NCI-H82 (cell line): ENCODE measurements at regions not wholly inside any gene's neighbourhood (a gene's known extent, or its start where the extent isn't known, plus 50 kb on each side); places are given as distances from the start of the nearest gene placed in this dataset.
"Not testable (repeated sequence)": the region's sequence is repeated elsewhere in the genome, so short reads cannot be mapped to it uniquely, and the experiment has no call there.

Source experiments
- DNase-seq: peaks from one replicate; lab custom pipeline; 2025; lab: John Stamatoyannopoulos, UW

- DNase-seq, result no peak
Observed at GRCh38 chrX:115702982-115703381, 142.0 kb downstream of the PLS3 start.

- DNase-seq, result no peak
Observed at GRCh38 chrX:115709039-115709438, 148.1 kb downstream of the PLS3 start.

- DNase-seq, result no peak
Observed at GRCh38 chrX:115712484-115712883, 151.5 kb downstream of the PLS3 start.

GRCh38 chrX:115713460-115713859, 152.5 kb downstream of the PLS3 start:
- DNase-seq, result no peak

DNA sequence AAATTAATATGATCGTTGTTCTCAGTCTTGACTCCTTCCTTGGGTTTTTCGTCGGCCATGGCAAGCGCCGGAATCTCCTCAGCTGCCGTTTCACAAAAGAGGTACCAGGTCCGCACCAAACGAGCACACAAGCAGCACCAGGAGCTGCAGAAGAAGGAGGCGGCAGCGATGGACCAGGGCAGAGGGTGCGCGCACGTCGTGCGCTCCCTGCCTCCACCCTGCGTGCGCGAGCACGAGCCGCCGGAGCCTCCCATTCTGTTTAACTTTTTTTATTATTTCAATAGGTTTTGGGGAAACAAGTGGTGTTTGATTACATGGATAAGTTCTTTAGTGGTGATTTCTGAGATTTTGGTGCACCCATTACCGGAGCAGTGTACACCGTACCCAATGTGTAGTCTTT, 158.2 kb downstream of the PLS3 start:
- DNase-seq, result peak; percentile 21

- DNase-seq, result not testable (repeated sequence)
Observed at GRCh38 chrX:115722724-115723433, 161.9 kb downstream of the PLS3 start.

GRCh38 chrX:115725370-115725769, 164.4 kb downstream of the PLS3 start:
- not testable (repeated sequence) for DNase-seq

DNA sequence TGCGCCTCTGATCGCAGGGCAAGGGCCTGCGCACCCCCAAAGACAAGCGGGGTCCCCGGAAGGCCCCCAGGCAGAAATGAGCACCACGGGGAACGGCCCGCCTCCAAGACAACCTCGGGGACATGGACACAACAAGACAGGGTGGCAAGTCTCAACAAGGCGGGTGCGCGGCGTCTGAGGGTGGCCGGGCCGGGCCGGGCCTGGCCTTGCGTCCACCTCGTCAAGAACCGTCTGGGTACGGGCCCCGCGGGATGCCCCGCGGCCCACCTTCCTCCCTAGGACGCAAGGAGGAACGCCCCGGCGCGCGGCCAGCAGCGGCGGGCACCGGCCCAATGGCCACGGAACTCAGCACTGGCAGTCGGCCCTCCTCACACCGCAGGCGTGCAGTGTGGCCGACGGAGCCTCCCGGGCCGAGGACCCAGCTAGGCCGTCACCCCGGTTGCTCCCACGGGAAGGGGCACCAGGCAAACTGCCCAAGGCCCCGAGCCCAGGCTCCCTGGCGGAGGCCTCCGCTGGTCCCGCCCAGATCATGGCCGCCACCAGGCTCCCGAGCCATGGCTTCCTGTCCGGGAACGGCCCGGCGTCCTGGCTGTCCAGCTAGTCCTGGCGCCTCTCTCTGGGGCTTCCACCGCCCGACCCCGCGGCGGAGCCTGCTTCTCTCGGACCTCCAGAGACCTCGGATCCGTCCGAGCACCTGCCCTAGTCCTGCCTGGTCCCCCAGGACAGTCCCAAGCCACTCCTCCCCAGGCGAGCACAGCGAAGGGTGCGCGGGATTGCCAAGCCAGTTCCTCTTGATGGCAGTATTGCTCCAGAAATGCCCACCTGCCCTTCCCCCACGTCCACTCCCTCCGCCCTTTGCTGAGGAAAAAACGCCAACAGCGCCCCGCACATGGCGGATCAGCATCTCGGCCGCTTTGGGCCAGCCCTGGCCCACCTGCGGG, 167.1 kb downstream of the PLS3 start:
- DNase-seq, result not testable (repeated sequence)

GRCh38 chrX:115732530-115732929, 171.6 kb downstream of the PLS3 start:
- DNase-seq, result not testable (repeated sequence)

DNA sequence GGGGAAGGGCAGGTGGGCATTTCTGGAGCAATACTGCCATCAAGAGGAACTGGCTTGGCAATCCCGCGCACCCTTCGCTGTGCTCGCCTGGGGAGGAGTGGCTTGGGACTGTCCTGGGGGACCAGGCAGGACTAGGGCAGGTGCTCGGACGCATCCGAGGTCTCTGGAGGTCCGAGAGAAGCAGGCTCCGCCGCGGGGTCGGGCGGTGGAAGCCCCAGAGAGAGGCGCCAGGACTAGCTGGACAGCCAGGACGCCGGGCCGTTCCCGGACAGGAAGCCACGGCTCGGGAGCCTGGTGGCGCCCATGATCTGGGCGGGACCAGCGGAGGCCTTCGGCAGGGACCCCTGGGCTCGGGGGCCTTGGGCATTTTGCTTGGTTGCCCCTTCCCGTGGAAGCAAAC, 174.3 kb downstream of the PLS3 start:
- not testable (repeated sequence) for DNase-seq
